ENCODE measurements at regions not wholly inside any gene's neighbourhood (a gene's known extent, or its start where the extent isn't known, plus 50 kb on each side); places are given as distances from the start of the nearest gene placed in this dataset.

GRCh38 chr13:30126903-30127428 is 180.4 kb downstream of the KATNAL1 start:
- TF ChIP-seq CTCF (IDR thresholded peaks at IDR 0.05): no peak
- no peak for TF ChIP-seq POLR2AphosphoS5 (IDR thresholded peaks at IDR 0.05)

Data from transverse colon (tissue), 4 donors.